Psoas muscle (tissue), 7 donors: ENCODE measurements at regions not wholly inside any gene's neighbourhood (a gene's known extent, or its start where the extent isn't known, plus 50 kb on each side); places are given as distances from the start of the nearest gene placed in this dataset.

Source experiments
- ATAC-seq, 4 donors: fragments of 200-7000 bp; cut with Tn5 transposase; one replicate each; pipeline ENCODE4 v1.9.1; 2020; ENCODE audit warnings: moderate library complexity in 3 of 4, mild to moderate bottlenecking in 2 of 4
- DNase-seq, 2 donors: peaks; one replicate each; pipeline ENCODE4 v3.0.0-alpha.2; 2020
- H3K27ac ChIP-seq: fragments of 200-600 bp; one replicate; pipeline ENCODE4 v1.8.0; 2022
- H3K27me3 ChIP-seq, 3 donors: fragments of 200-600 bp in 1 of 3; one replicate each; pipeline versions ENCODE4 v1.6.1 to v1.8.0; 2013 to 2022; ENCODE audit warnings: low read length in 2 of 3, mild to moderate bottlenecking in 2 of 3, moderate library complexity in 1 of 3; ENCODE audit not compliant: insufficient read depth in 3 of 3
- H3K36me3 ChIP-seq, 2 donors: fragments of 200-600 bp in 1 of 2; one replicate each; pipeline versions ENCODE4 v1.6.1 to v1.8.0; 2013 to 2022; ENCODE audit warnings: low read depth in 1 of 2, mild to moderate bottlenecking in 1 of 2, moderate library complexity in 1 of 2; ENCODE audit not compliant: insufficient read depth in 1 of 2
- H3K4me1 ChIP-seq: fragments of 200-600 bp; one replicate; pipeline ENCODE4 v1.8.0; 2022
- H3K4me3 ChIP-seq: fragments of 200-600 bp; one replicate; pipeline ENCODE4 v1.8.0; 2022; ENCODE audit warnings: mild to moderate bottlenecking
- H3K9me3 ChIP-seq: fragments of 200-600 bp; one replicate; pipeline ENCODE4 v1.8.0; 2022
- CTCF ChIP-seq: fragments of 200-600 bp; IDR thresholded peaks from one replicate; pipeline ENCODE4 v1.8.0; 2022; ENCODE audit warnings: antibody characterized with exemption
- WGBS, 3 donors: extraction: QIAGEN DNeasy Blood & Tissue Kit; methylation state at CpG; one replicate each; pipeline versions ENCODE4 v1.1.6 to v1.1.7; 2013; 5-methylcytosine and 5-hydroxymethylcytosine counted together
- intact Hi-C, 2 donors: fragments of 100-400 bp; cut with DNase I; formaldehyde crosslinking; loops; one replicate each; pipeline versions ENCODE4 v1.11.0 to v1.14.2; 2022
- donor health status: healthy with polysubstance abuse.
- donor health status: DM: no; HTN: no; CAD: no; lungs with moderate emphysema.
- donor health status: Bipolar disorder and iron deficiency.
- donor health status: healthy.
- donor health status: DM: yes; HTN: yes; CAD: no.
- donor health status: DM: no; HTN: no; CAD: no.
- donor health status: DM: yes; HTN: yes; CAD: no.

- Histone ChIP-seq H3K4me1 (no peaks in the 10 kb centered on the region), H3K27ac (no peak overlapping the region), H3K27me3 (peaks cover 0 to 4% (median 0%) of the 10 kb centered on the region in 3 donors), H3K36me3 (no peaks in the 10 kb centered on the region), H3K9me3 (no peaks in the 10 kb centered on the region), H3K4me3 (no peak overlapping the region)
- TF ChIP-seq CTCF, result no peak
- DNase-seq (no peak), ATAC-seq (no peak)
- intact Hi-C loops, result no loop called here
- WGBS, 3 donors, result 43 to 53% (median 49%) methylated on average over 6 of the region's 6 CpGs
Observed at GRCh38 chr1:30250984-30251850, 472.2 kb downstream of the MATN1 start.

- Histone ChIP-seq H3K4me1 (no peaks in the 10 kb centered on the region), H3K4me3 (no peak overlapping the region), H3K27ac (no peak overlapping the region), H3K9me3 (no peaks in the 10 kb centered on the region), H3K27me3 (peaks cover 0 to 4% (median 0%) of the 10 kb centered on the region in 3 donors), H3K36me3 (no peaks in the 10 kb centered on the region)
- no peak for TF ChIP-seq CTCF
- WGBS, 3 donors, result 37 to 43% (median 41%) methylated on average over 10 of the region's 10 CpGs
- ATAC-seq, result no peak
- DNase-seq, result no peak
- intact Hi-C loops, result no loop called here
Observed at GRCh38 chr1:30250338-30250983, 472.9 kb downstream of the MATN1 start.

- intact Hi-C loops, result no loop called here
- H3K27me3 ChIP-seq, result peaks cover 0 to 7% (median 0%) of the 10 kb centered on the region in 3 donors
- WGBS, 3 donors, result 66 to 68% (median 68%) methylated on average over 16 of the region's 16 CpGs
- DNase-seq, result no peak
- no peak for ATAC-seq
- no peak overlapping the region for H3K4me3 ChIP-seq
- H3K9me3 ChIP-seq, result no peaks in the 10 kb centered on the region
- no peak overlapping the region for H3K27ac ChIP-seq
- no peak for TF ChIP-seq CTCF
- H3K4me1 ChIP-seq, result no peaks in the 10 kb centered on the region
- no peaks in the 10 kb centered on the region for H3K36me3 ChIP-seq
Observed at GRCh38 chr1:30249446-30250337, 473.7 kb downstream of the MATN1 start.

GRCh38 chr1:30248774-30249173 is 474.6 kb downstream of the MATN1 start:
- intact Hi-C loops, result no loop called here
- H3K27me3 ChIP-seq, result peaks cover 0 to 11% (median 0%) of the 10 kb centered on the region in 3 donors
- no peak overlapping the region for H3K27ac ChIP-seq
- no peak for DNase-seq
- no peaks in the 10 kb centered on the region for H3K36me3 ChIP-seq
- no peak for ATAC-seq
- H3K4me3 ChIP-seq, result no peak overlapping the region
- no peak for TF ChIP-seq CTCF
- H3K4me1 ChIP-seq, result no peaks in the 10 kb centered on the region
- no peaks in the 10 kb centered on the region for H3K9me3 ChIP-seq
- WGBS, 3 donors, result 28% methylated on average over 3 of the region's 3 CpGs
